Thyroid gland (tissue), 4 donors: ENCODE measurements at regions not wholly inside any gene's neighbourhood (a gene's known extent, or its start where the extent isn't known, plus 50 kb on each side); places are given as distances from the start of the nearest gene placed in this dataset.

ENCODE experiments used
- POLR2A ChIP-seq, 2 donors: fragments of 450-650 bp; IDR thresholded peaks; one replicate each; pipeline ENCODE4 v1.6.1; 2017; ENCODE audit warnings: antibody characterized with exemption in 2 of 2, mild to moderate bottlenecking in 2 of 2, moderate library complexity in 1 of 2
- TF ChIP-seq, protein P1 (sequence below), 6 experiments: fragments of 200-600 bp in 3 of 6; fragments of 450-650 bp in 3 of 6; sonication (generic) in 3 of 6; IDR thresholded peaks; one replicate each; pipeline ENCODE4 v1.5.1; 2016 to 2019; ENCODE audit warnings: antibody characterized with exemption in 6 of 6, mild to moderate bottlenecking in 2 of 6, inconsistent platforms in 1 of 6, moderate library complexity in 1 of 6

GRCh38 chr5:82808960-82809359, 268.2 kb downstream of the TMEM167A start:
- TF ChIP-seq, protein P1, sequence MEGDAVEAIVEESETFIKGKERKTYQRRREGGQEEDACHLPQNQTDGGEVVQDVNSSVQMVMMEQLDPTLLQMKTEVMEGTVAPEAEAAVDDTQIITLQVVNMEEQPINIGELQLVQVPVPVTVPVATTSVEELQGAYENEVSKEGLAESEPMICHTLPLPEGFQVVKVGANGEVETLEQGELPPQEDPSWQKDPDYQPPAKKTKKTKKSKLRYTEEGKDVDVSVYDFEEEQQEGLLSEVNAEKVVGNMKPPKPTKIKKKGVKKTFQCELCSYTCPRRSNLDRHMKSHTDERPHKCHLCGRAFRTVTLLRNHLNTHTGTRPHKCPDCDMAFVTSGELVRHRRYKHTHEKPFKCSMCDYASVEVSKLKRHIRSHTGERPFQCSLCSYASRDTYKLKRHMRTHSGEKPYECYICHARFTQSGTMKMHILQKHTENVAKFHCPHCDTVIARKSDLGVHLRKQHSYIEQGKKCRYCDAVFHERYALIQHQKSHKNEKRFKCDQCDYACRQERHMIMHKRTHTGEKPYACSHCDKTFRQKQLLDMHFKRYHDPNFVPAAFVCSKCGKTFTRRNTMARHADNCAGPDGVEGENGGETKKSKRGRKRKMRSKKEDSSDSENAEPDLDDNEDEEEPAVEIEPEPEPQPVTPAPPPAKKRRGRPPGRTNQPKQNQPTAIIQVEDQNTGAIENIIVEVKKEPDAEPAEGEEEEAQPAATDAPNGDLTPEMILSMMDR (IDR thresholded peaks at IDR 0.05): no peak
- no peak for TF ChIP-seq POLR2A (IDR thresholded peaks at IDR 0.05)
